ENCODE measurements at regions not wholly inside any gene's neighbourhood (a gene's known extent, or its start where the extent isn't known, plus 50 kb on each side); places are given as distances from the start of the nearest gene placed in this dataset.

GRCh38 chr3:26078539-26078938, 288.6 kb downstream of the OXSM start:
- H3K14ac ChIP-seq (ENCODE audit: low read length): no peak overlapping the region
- H4K91ac ChIP-seq (ENCODE audit: low read depth, low read length): no peak overlapping the region
- H2BK5ac ChIP-seq (ENCODE audit: low read depth, low read length, poor library complexity): no peak overlapping the region
- H3K79me2 ChIP-seq (ENCODE audit: control insufficient read depth, insufficient read depth, low read length, poor library complexity): no peaks in the 10 kb centered on the region
- no peak overlapping the region for H3K4me2 ChIP-seq (ENCODE audit: low read length)
- WGBS (ENCODE audit: extremely low coverage, insufficient coverage, insufficient read length): no CpG with 5 or more reads among the region's 1 CpG
- H3K9me3 ChIP-seq (ENCODE audit: insufficient read depth, low read depth, low read length): no peaks in the 10 kb centered on the region
- H2BK12ac ChIP-seq (ENCODE audit: low read length): no peak overlapping the region
- no peak overlapping the region for H3K4ac ChIP-seq (ENCODE audit: low read depth, low read length)
- H2AFZ ChIP-seq (ENCODE audit: insufficient read depth, low read length, poor library complexity): no peak overlapping the region
- H4K8ac ChIP-seq (ENCODE audit: low read depth, low read length): no peak overlapping the region
- H3K9ac ChIP-seq (ENCODE audit: low read length): no peak overlapping the region
- H3K79me1 ChIP-seq (ENCODE audit: low read length): no peaks in the 10 kb centered on the region
- no peaks in the 10 kb centered on the region for H3K27me3 ChIP-seq (ENCODE audit: insufficient read depth, low read length)
- H3K36me3 ChIP-seq (ENCODE audit: control insufficient read depth in 1 of 2, insufficient read depth in 2 of 2, low read length in 2 of 2): no peaks in the 10 kb centered on the region
- no peaks in the 10 kb centered on the region for H3K4me1 ChIP-seq (ENCODE audit: control insufficient read depth in 1 of 2, insufficient read depth in 2 of 2, low read length in 2 of 2)
- H3K27ac ChIP-seq (ENCODE audit: low read depth, low read length): no peak overlapping the region
- no peak overlapping the region for H3K23ac ChIP-seq (ENCODE audit: low read length)
- H3K4me3 ChIP-seq (ENCODE audit: low read depth, low read length): no peak overlapping the region
- no peak for DNase-seq
- H3K18ac ChIP-seq (ENCODE audit: low read length): no peak overlapping the region
- H4K12ac ChIP-seq (ENCODE audit: low read depth, low read length): no peak overlapping the region
- H2AK5ac ChIP-seq (ENCODE audit: low read length): no peak overlapping the region
- H2BK120ac ChIP-seq (ENCODE audit: insufficient read depth, low read length, poor library complexity): no peak overlapping the region

DNA sequence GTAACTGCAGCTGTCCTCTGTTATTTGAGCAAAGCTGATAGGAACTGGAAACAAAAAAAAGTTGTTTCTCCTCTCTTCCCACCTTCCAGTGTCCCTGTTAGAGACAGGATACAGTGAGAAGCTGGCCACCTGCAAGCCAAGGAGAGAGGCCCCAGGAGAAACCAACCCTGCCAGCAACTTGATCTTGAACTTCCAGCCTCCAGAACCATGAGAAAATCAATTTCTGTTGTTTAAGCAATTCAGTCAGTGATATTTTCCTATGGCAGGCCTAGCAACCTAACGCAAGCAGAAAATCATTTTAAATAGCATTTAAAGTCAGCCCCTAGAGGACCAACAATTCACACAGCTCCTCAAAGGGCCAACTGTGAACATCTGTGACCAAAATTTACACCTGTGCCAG, 291.3 kb downstream of the OXSM start:
- Histone ChIP-seq H2AK5ac (ENCODE audit: low read length) (no peak overlapping the region), H3K4ac (ENCODE audit: low read depth, low read length) (no peak overlapping the region), H3K27me3 (ENCODE audit: insufficient read depth, low read length) (no peaks in the 10 kb centered on the region), H2BK12ac (ENCODE audit: low read length) (no peak overlapping the region), H3K18ac (ENCODE audit: low read length) (no peak overlapping the region), H2BK120ac (ENCODE audit: insufficient read depth, low read length, poor library complexity) (no peak overlapping the region), H3K36me3 (ENCODE audit: control insufficient read depth in 1 of 2, insufficient read depth in 2 of 2, low read length in 2 of 2) (no peaks in the 10 kb centered on the region), H3K4me1 (ENCODE audit: control insufficient read depth in 1 of 2, insufficient read depth in 2 of 2, low read length in 2 of 2) (no peaks in the 10 kb centered on the region), H3K9ac (ENCODE audit: low read length) (no peak overlapping the region), H3K4me3 (ENCODE audit: low read depth, low read length) (no peak overlapping the region), H3K14ac (ENCODE audit: low read length) (no peak overlapping the region), H4K91ac (ENCODE audit: low read depth, low read length) (no peak overlapping the region), H4K8ac (ENCODE audit: low read depth, low read length) (no peak overlapping the region), H3K27ac (ENCODE audit: low read depth, low read length) (no peak overlapping the region), H2AFZ (ENCODE audit: insufficient read depth, low read length, poor library complexity) (no peak overlapping the region), H3K4me2 (ENCODE audit: low read length) (no peak overlapping the region), H4K12ac (ENCODE audit: low read depth, low read length) (no peak overlapping the region), H3K9me3 (ENCODE audit: insufficient read depth, low read depth, low read length) (no peaks in the 10 kb centered on the region), H3K79me2 (ENCODE audit: control insufficient read depth, insufficient read depth, low read length, poor library complexity) (no peaks in the 10 kb centered on the region), H2BK5ac (ENCODE audit: low read depth, low read length, poor library complexity) (no peak overlapping the region), H3K23ac (ENCODE audit: low read length) (no peak overlapping the region), H3K79me1 (ENCODE audit: low read length) (no peaks in the 10 kb centered on the region)
- WGBS (ENCODE audit: extremely low coverage, insufficient coverage, insufficient read length): no CpG with 5 or more reads among the region's 1 CpG
- no peak for DNase-seq

DNA sequence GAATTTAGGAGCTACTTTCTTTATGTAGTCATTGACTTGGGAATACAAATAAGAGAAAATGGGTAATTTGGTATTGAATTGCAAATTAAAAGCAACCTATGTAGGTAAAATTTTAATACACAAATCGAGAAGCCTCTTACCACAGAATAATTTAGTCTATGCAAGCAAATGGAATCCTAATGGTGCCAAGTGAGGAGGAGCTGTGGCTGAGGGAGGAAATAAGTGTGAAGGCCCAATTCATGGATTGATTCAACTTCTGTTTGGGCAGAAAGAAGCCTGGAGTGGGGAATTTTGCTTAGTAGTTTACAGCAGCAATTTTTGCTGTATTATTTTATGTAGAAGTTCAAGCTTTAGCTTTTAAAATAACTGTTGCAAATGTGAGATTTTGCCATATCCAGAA, 291.9 kb downstream of the OXSM start:
- WGBS (ENCODE audit: extremely low coverage, insufficient coverage, insufficient read length): no CpG with 5 or more reads among the region's 1 CpG

DNA sequence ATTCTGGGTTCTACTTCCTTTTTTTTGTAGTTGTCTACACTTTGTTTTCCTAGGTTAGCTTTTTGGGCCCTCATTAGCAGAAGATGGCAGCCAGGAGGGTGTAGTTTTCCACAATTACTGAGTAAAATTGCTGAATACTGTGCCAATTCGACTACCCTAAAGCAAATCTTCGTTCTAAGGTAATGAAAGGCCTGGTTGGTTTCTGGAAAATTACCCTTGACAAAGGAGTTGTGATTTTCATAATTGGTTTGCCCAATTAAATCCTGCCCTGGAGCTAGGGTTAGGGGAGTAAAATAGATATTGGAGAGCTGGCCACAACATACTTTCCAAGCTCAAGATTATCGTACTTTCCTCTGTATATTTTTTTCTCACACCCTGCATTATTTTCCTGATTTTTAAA, 293.0 kb downstream of the OXSM start:
- H3K23ac ChIP-seq (ENCODE audit: low read length): no peak overlapping the region
- H3K79me1 ChIP-seq (ENCODE audit: low read length): no peaks in the 10 kb centered on the region
- H2AFZ ChIP-seq (ENCODE audit: insufficient read depth, low read length, poor library complexity): no peak overlapping the region
- no peak overlapping the region for H3K4ac ChIP-seq (ENCODE audit: low read depth, low read length)
- H3K9me3 ChIP-seq (ENCODE audit: insufficient read depth, low read depth, low read length): peaks cover 5% of the 10 kb centered on the region
- H3K79me2 ChIP-seq (ENCODE audit: control insufficient read depth, insufficient read depth, low read length, poor library complexity): no peaks in the 10 kb centered on the region
- H3K27ac ChIP-seq (ENCODE audit: low read depth, low read length): no peak overlapping the region
- no peak overlapping the region for H3K14ac ChIP-seq (ENCODE audit: low read length)
- no peak overlapping the region for H4K91ac ChIP-seq (ENCODE audit: low read depth, low read length)
- H3K18ac ChIP-seq (ENCODE audit: low read length): no peak overlapping the region
- no peaks in the 10 kb centered on the region for H3K27me3 ChIP-seq (ENCODE audit: insufficient read depth, low read length)
- no peak overlapping the region for H2BK120ac ChIP-seq (ENCODE audit: insufficient read depth, low read length, poor library complexity)
- no peak overlapping the region for H2AK5ac ChIP-seq (ENCODE audit: low read length)
- no peak overlapping the region for H3K4me2 ChIP-seq (ENCODE audit: low read length)
- peaks cover 0 to 2% of the 10 kb centered on the region in 2 experiments for H3K36me3 ChIP-seq (ENCODE audit: control insufficient read depth in 1 of 2, insufficient read depth in 2 of 2, low read length in 2 of 2)
- no peak overlapping the region for H2BK5ac ChIP-seq (ENCODE audit: low read depth, low read length, poor library complexity)
- H2BK12ac ChIP-seq (ENCODE audit: low read length): no peak overlapping the region
- H3K4me3 ChIP-seq (ENCODE audit: low read depth, low read length): no peak overlapping the region
- H4K8ac ChIP-seq (ENCODE audit: low read depth, low read length): no peak overlapping the region
- H4K12ac ChIP-seq (ENCODE audit: low read depth, low read length): no peak overlapping the region
- no peak for DNase-seq
- WGBS (ENCODE audit: extremely low coverage, insufficient coverage, insufficient read length): no CpG with 5 or more reads among the region's 3 CpGs
- no peak overlapping the region for H3K9ac ChIP-seq (ENCODE audit: low read length)
- no peaks in the 10 kb centered on the region for H3K4me1 ChIP-seq (ENCODE audit: control insufficient read depth in 1 of 2, insufficient read depth in 2 of 2, low read length in 2 of 2)

More for the DNA sequence above, 291.9 kb downstream of the OXSM start:
- no peak overlapping the region for H3K9ac ChIP-seq (ENCODE audit: low read length)
- no peak overlapping the region for H2AK5ac ChIP-seq (ENCODE audit: low read length)
- DNase-seq: no peak
- H3K14ac ChIP-seq (ENCODE audit: low read length): no peak overlapping the region
- H2BK5ac ChIP-seq (ENCODE audit: low read depth, low read length, poor library complexity): no peak overlapping the region
- H3K79me1 ChIP-seq (ENCODE audit: low read length): no peaks in the 10 kb centered on the region
- H3K4me2 ChIP-seq (ENCODE audit: low read length): no peak overlapping the region
- no peak overlapping the region for H3K4ac ChIP-seq (ENCODE audit: low read depth, low read length)
- H4K12ac ChIP-seq (ENCODE audit: low read depth, low read length): no peak overlapping the region
- no peak overlapping the region for H3K4me3 ChIP-seq (ENCODE audit: low read depth, low read length)
- no peak overlapping the region for H3K18ac ChIP-seq (ENCODE audit: low read length)
- H3K23ac ChIP-seq (ENCODE audit: low read length): no peak overlapping the region
- H3K79me2 ChIP-seq (ENCODE audit: control insufficient read depth, insufficient read depth, low read length, poor library complexity): no peaks in the 10 kb centered on the region
- H3K4me1 ChIP-seq (ENCODE audit: control insufficient read depth in 1 of 2, insufficient read depth in 2 of 2, low read length in 2 of 2): no peaks in the 10 kb centered on the region
- H3K27ac ChIP-seq (ENCODE audit: low read depth, low read length): no peak overlapping the region
- H2AFZ ChIP-seq (ENCODE audit: insufficient read depth, low read length, poor library complexity): no peak overlapping the region
- H3K27me3 ChIP-seq (ENCODE audit: insufficient read depth, low read length): no peaks in the 10 kb centered on the region
- H3K36me3 ChIP-seq (ENCODE audit: control insufficient read depth in 1 of 2, insufficient read depth in 2 of 2, low read length in 2 of 2): no peaks in the 10 kb centered on the region
- H2BK12ac ChIP-seq (ENCODE audit: low read length): no peak overlapping the region
- no peak overlapping the region for H4K91ac ChIP-seq (ENCODE audit: low read depth, low read length)
- no peak overlapping the region for H2BK120ac ChIP-seq (ENCODE audit: insufficient read depth, low read length, poor library complexity)
- H3K9me3 ChIP-seq (ENCODE audit: insufficient read depth, low read depth, low read length): no peaks in the 10 kb centered on the region
- H4K8ac ChIP-seq (ENCODE audit: low read depth, low read length): no peak overlapping the region
